K562 (cell line): ENCODE measurements at regions not wholly inside any gene's neighbourhood (a gene's known extent, or its start where the extent isn't known, plus 50 kb on each side); places are given as distances from the start of the nearest gene placed in this dataset.

Source experiments
- ADNP ChIP-seq: fragments of 200-800 bp; sonication (Bioruptor generic); IDR thresholded peaks from 2 replicates; pipeline ENCODE4 v1.6.1; 2016; ENCODE audit warnings: missing genetic modification characterization, missing compliant biosample characterization
- ARNT ChIP-seq, 2 experiments: fragments of 450-650 bp; IDR thresholded peaks; 2 replicates each; pipeline ENCODE4 v1.6.1; 2016; ENCODE audit warnings: mild to moderate bottlenecking in 1 of 2
- EP300 ChIP-seq: IDR thresholded peaks from 2 replicates; pipeline ENCODE4 v1.6.1; 2012; ENCODE audit warnings: low read length, improper control_type of control experiment
- JUN ChIP-seq, 2 experiments: sonication (generic) in 1 of 2; formaldehyde crosslinking in 1 of 2; IDR thresholded peaks; 2 replicates each; pipeline versions ENCODE4 v1.6.1 to v1.8.0; 2012 to 2022; ENCODE audit warnings: borderline replicate concordance in 2 of 2, mild to moderate bottlenecking in 2 of 2, improper control_type of control experiment in 1 of 2, low read depth in 1 of 2, low read length in 1 of 2, missing genetic modification reagents in 1 of 2
- KDM5B ChIP-seq: fragments of 200-600 bp; sonication (generic); IDR thresholded peaks from 2 replicates; pipeline ENCODE4 v1.6.1; 2012; ENCODE audit warnings: low read depth, mild to moderate bottlenecking, moderate library complexity, low read length, control low read depth, inconsistent platforms; ENCODE audit not compliant: insufficient replicate concordance
- SMARCB1 ChIP-seq: IDR thresholded peaks from 2 replicates; pipeline ENCODE4 v1.6.1; 2011; ENCODE audit warnings: improper control_type of control experiment, low read depth; ENCODE audit not compliant: insufficient read length
- SPI1 ChIP-seq: IDR thresholded peaks from 2 replicates; pipeline ENCODE4 v1.6.1; 2011; ENCODE audit warnings: low read depth, low read length, control low read depth, borderline replicate concordance
- WHSC1 ChIP-seq: IDR thresholded peaks from one replicate; pipeline ENCODE4 v1.6.1; 2012; ENCODE audit warnings: low read length, control low read depth, inconsistent platforms
- ZNF444 ChIP-seq: fragments of 250-450 bp; sonication (Bioruptor Pico); IDR thresholded peaks from 2 replicates; pipeline ENCODE4 v1.4.0; 2020; ENCODE audit warnings: mild to moderate bottlenecking, moderate library complexity
- TF ChIP-seq, protein P1 (sequence below): fragments of 450-650 bp; IDR thresholded peaks from 2 replicates; pipeline ENCODE4 v1.6.1; 2016; ENCODE audit warnings: missing biosample characterization, missing genetic modification characterization
- TF ChIP-seq, protein P2 (sequence below): sonication (generic); formaldehyde crosslinking; IDR thresholded peaks from 2 replicates; pipeline ENCODE4 v1.8.1; 2023; ENCODE audit warnings: mild to moderate bottlenecking, missing genetic modification reagents
- TF ChIP-seq, protein P3 (sequence below), 3 experiments: IDR thresholded peaks in 2 of 3; conservative IDR thresholded peaks in 1 of 3; 2 replicates each; pipeline ENCODE4 v1.5.1; 2011 to 2012; ENCODE audit warnings: low read length in 3 of 3, mild to moderate bottlenecking in 3 of 3, control low read depth in 2 of 3, improper control_type of control experiment in 1 of 3, inconsistent platforms in 1 of 3, low read depth in 1 of 3, mixed read lengths in 1 of 3, moderate library complexity in 1 of 3; ENCODE audit not compliant: insufficient read depth in 2 of 3
- TF ChIP-seq, protein P4 (sequence below): fragments of 200-800 bp; sonication (Bioruptor generic); IDR thresholded peaks from 2 replicates; pipeline ENCODE4 v1.6.1; 2017; ENCODE audit warnings: missing genetic modification characterization, missing compliant biosample characterization

DNA sequence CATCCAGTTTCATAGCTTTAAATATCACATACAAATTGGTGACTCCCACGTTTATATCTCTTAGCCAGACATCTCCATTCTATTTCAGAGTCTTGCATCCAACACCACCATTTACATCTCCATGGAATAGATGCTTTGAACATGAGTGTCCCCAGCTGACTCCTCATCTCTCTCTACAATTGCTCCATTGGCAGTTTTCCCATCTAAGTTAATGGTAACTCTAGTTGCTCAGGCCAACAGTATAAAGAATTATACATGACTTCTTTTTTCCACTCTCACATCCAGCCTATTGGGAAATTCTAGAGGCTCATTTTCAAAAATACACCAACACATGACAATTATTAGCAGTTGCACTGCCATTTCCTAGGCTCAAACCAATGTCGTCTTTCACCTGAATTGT, 388.2 kb downstream of the STIM2 start:
- TF ChIP-seq EP300 = no peak
- TF ChIP-seq, protein P1, sequence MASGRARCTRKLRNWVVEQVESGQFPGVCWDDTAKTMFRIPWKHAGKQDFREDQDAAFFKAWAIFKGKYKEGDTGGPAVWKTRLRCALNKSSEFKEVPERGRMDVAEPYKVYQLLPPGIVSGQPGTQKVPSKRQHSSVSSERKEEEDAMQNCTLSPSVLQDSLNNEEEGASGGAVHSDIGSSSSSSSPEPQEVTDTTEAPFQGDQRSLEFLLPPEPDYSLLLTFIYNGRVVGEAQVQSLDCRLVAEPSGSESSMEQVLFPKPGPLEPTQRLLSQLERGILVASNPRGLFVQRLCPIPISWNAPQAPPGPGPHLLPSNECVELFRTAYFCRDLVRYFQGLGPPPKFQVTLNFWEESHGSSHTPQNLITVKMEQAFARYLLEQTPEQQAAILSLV (tag) = no peak
- TF ChIP-seq, protein P2, sequence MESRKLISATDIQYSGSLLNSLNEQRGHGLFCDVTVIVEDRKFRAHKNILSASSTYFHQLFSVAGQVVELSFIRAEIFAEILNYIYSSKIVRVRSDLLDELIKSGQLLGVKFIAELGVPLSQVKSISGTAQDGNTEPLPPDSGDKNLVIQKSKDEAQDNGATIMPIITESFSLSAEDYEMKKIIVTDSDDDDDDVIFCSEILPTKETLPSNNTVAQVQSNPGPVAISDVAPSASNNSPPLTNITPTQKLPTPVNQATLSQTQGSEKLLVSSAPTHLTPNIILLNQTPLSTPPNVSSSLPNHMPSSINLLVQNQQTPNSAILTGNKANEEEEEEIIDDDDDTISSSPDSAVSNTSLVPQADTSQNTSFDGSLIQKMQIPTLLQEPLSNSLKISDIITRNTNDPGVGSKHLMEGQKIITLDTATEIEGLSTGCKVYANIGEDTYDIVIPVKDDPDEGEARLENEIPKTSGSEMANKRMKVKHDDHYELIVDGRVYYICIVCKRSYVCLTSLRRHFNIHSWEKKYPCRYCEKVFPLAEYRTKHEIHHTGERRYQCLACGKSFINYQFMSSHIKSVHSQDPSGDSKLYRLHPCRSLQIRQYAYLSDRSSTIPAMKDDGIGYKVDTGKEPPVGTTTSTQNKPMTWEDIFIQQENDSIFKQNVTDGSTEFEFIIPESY (CRISPR knock-in tag) = no peak
- TF ChIP-seq ARNT (IDR thresholded peaks at IDR 0.05) = no peak
- no peak for TF ChIP-seq ADNP (tag)
- TF ChIP-seq JUN (IDR thresholded peaks at IDR 0.05; ENCODE audit: borderline replicate concordance, low read depth, low read length) = no peak
- TF ChIP-seq JUN (CRISPR knock-in tag; IDR thresholded peaks at IDR 0.05; ENCODE audit: borderline replicate concordance) = no peak
- TF ChIP-seq, protein P3, sequence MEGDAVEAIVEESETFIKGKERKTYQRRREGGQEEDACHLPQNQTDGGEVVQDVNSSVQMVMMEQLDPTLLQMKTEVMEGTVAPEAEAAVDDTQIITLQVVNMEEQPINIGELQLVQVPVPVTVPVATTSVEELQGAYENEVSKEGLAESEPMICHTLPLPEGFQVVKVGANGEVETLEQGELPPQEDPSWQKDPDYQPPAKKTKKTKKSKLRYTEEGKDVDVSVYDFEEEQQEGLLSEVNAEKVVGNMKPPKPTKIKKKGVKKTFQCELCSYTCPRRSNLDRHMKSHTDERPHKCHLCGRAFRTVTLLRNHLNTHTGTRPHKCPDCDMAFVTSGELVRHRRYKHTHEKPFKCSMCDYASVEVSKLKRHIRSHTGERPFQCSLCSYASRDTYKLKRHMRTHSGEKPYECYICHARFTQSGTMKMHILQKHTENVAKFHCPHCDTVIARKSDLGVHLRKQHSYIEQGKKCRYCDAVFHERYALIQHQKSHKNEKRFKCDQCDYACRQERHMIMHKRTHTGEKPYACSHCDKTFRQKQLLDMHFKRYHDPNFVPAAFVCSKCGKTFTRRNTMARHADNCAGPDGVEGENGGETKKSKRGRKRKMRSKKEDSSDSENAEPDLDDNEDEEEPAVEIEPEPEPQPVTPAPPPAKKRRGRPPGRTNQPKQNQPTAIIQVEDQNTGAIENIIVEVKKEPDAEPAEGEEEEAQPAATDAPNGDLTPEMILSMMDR (IDR thresholded peaks at IDR 0.05 in 2 of 3, conservative IDR thresholded peaks at IDR 0.05 in 1 of 3; ENCODE audit: insufficient read depth in 2 of 3, low read depth in 1 of 3, low read length in 3 of 3) = no peak
- TF ChIP-seq ZNF444 (CRISPR knock-in tag) = no peak
- no peak for TF ChIP-seq KDM5B
- TF ChIP-seq SMARCB1 = no peak
- TF ChIP-seq WHSC1 = no peak
- TF ChIP-seq SPI1 = no peak
- TF ChIP-seq, protein P4, sequence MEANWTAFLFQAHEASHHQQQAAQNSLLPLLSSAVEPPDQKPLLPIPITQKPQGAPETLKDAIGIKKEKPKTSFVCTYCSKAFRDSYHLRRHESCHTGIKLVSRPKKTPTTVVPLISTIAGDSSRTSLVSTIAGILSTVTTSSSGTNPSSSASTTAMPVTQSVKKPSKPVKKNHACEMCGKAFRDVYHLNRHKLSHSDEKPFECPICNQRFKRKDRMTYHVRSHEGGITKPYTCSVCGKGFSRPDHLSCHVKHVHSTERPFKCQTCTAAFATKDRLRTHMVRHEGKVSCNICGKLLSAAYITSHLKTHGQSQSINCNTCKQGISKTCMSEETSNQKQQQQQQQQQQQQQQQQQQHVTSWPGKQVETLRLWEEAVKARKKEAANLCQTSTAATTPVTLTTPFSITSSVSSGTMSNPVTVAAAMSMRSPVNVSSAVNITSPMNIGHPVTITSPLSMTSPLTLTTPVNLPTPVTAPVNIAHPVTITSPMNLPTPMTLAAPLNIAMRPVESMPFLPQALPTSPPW (CRISPR knock-in tag) = no peak
